ENCODE measurements at regions not wholly inside any gene's neighbourhood (a gene's known extent, or its start where the extent isn't known, plus 50 kb on each side); places are given as distances from the start of the nearest gene placed in this dataset.

GRCh38 chr3:28109829-28110228 is 131.6 kb upstream of the CMC1 start:
- no peak for DNase-seq

GRCh38 chr3:28110869-28111268 is 130.6 kb upstream of the CMC1 start:
- no peak for DNase-seq

- no peak for DNase-seq
These were observed 126.5 kb upstream of the CMC1 start for GRCh38 chr3:28114893-28115292.

- DNase-seq, result no peak
These were observed 126.1 kb upstream of the CMC1 start for GRCh38 chr3:28115316-28115715.

GRCh38 chr3:28117598-28117997 is 123.8 kb upstream of the CMC1 start:
- DNase-seq, result no peak

GRCh38 chr3:28118087-28118486 is 123.3 kb upstream of the CMC1 start:
- DNase-seq, result no peak

- DNase-seq, result no peak
These were observed 119.2 kb upstream of the CMC1 start for GRCh38 chr3:28122227-28122626.

GRCh38 chr3:28124882-28125281 is 116.5 kb upstream of the CMC1 start:
- no peak for DNase-seq

GRCh38 chr3:28125342-28125741 is 116.1 kb upstream of the CMC1 start:
- no peak for DNase-seq

GRCh38 chr3:28130836-28131235 is 110.6 kb upstream of the CMC1 start:
- no peak for DNase-seq

- DNase-seq, result no peak
These were observed 108.5 kb upstream of the CMC1 start for GRCh38 chr3:28132941-28133340.

- no peak for DNase-seq
These were observed 107.2 kb upstream of the CMC1 start for GRCh38 chr3:28134198-28134597.

- DNase-seq, result no peak
These were observed 106.5 kb upstream of the CMC1 start for GRCh38 chr3:28134792-28135375.

GRCh38 chr3:28136607-28137216 is 104.7 kb upstream of the CMC1 start:
- no peak for DNase-seq

GRCh38 chr3:28138043-28138610 is 103.3 kb upstream of the CMC1 start:
- no peak for DNase-seq

GRCh38 chr3:28139288-28139687 is 102.1 kb upstream of the CMC1 start:
- no peak for DNase-seq

- no peak for DNase-seq
These were observed 101.3 kb upstream of the CMC1 start for GRCh38 chr3:28139967-28140634.

- DNase-seq, result no peak
These were observed 100.8 kb upstream of the CMC1 start for GRCh38 chr3:28140664-28141063.

GRCh38 chr3:28149960-28150359 is 91.5 kb upstream of the CMC1 start:
- no peak for DNase-seq

- no peak for DNase-seq
These were observed 90.8 kb upstream of the CMC1 start for GRCh38 chr3:28150465-28151206.

- no peak for DNase-seq
These were observed 90.2 kb upstream of the CMC1 start for GRCh38 chr3:28151207-28151550.

GRCh38 chr3:28151608-28152228 is 89.7 kb upstream of the CMC1 start:
- no peak for DNase-seq

- no peak for DNase-seq
These were observed 85.8 kb upstream of the CMC1 start for GRCh38 chr3:28155631-28156030.
